Dendritic cell treated with granulocyte-macrophage colony-stimulating factor and Interleukin-4, amounts not matched to agents 40 ng/mL and 50 ng/mL, for 4 days (primary cell): ENCODE measurements at regions not wholly inside any gene's neighbourhood (a gene's known extent, or its start where the extent isn't known, plus 50 kb on each side); places are given as distances from the start of the nearest gene placed in this dataset.
"Not testable (repeated sequence)": the region's sequence is repeated elsewhere in the genome, so short reads cannot be mapped to it uniquely, and the experiment has no call there.

Source experiments
- H3K27ac Mint-ChIP-seq: one replicate; pipeline ENCODE4 v1.8.0; 2022; ENCODE audit warnings: mild to moderate bottlenecking, mixed read lengths
- H3K27me3 Mint-ChIP-seq: one replicate; pipeline ENCODE4 v1.8.0; 2022; ENCODE audit warnings: mild to moderate bottlenecking, mixed read lengths
- H3K36me3 Mint-ChIP-seq: one replicate; pipeline ENCODE4 v1.8.0; 2022; ENCODE audit warnings: low read depth, mixed read lengths
- H3K4me1 Mint-ChIP-seq: one replicate; pipeline ENCODE4 v1.8.0; 2022; ENCODE audit warnings: low read depth, mixed read lengths
- H3K4me3 Mint-ChIP-seq: one replicate; pipeline ENCODE4 v1.8.0; 2022; ENCODE audit warnings: mild to moderate bottlenecking, moderate library complexity, mixed read lengths
- H3K9me3 Mint-ChIP-seq: one replicate; pipeline ENCODE4 v1.8.0; 2022; ENCODE audit warnings: mixed read lengths
- intact Hi-C: fragments of 100-400 bp; cut with micrococcal nuclease; formaldehyde crosslinking; loops from one replicate; pipeline ENCODE4 v1.15.0; 2022

DNA sequence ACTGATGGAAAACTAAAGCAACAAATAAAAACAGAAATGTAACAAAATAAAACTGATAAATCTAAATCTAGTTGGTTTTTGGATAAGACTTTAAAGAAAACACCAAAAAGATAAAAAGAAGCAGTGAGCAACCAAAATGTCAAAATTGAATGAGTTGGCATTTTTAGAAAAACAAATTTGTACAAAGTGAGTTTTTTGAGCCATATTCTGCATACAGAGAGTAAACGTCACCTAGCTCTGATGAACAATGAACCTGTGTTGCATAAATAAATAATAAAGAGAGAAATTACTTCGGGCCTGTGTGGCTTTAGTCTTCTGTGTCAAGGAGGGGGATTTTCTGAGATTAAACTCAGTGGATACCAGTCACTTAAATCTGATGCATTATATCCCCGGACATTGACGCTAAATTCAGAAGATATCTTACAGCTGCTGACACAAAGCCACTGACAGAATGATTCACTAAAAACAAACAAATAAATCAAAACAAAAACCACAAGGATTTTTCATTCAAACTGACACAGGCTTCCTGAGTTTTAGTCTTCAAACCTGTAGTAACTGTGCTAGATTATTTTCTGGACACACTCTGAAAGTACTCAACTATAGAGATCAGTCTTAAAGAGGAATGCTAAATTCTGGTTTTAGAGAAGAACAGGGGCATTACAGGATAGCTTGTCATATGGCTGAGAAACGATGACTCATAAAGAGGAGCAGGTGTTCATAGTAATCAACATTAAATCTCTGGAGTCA is 403.5 kb upstream of the ST8SIA4 start:
- no peaks in the 10 kb centered on the region for H3K27me3 Mint-ChIP-seq
- no peak overlapping the region for H3K27ac Mint-ChIP-seq
- no peak overlapping the region for H3K4me3 Mint-ChIP-seq
- H3K4me1 Mint-ChIP-seq, result no peaks in the 10 kb centered on the region
- no peaks in the 10 kb centered on the region for H3K36me3 Mint-ChIP-seq
- intact Hi-C loops, result no loop called here
- no peaks in the 10 kb centered on the region for H3K9me3 Mint-ChIP-seq

DNA sequence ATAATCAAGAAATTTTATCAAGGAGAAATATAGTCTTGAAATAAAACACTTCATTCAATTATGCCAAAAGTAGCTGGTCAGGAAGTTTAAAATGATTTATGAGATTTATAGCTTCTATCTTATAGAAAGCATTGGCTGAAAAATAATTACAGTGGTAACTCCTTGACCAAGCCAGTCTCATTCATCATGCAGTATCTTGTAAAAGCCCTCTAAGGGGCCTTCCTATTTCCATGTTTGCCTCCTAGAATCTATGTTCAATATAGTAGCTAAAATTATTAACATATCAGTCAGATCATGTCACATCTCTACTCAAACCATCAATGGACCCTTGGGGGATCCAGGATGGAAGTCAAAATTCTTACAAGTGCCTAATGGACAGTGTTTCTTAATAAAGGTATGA is 393.4 kb upstream of the ST8SIA4 start:
- intact Hi-C loops, result no loop called here
- no peaks in the 10 kb centered on the region for H3K4me1 Mint-ChIP-seq
- no peaks in the 10 kb centered on the region for H3K27me3 Mint-ChIP-seq
- no peaks in the 10 kb centered on the region for H3K9me3 Mint-ChIP-seq
- H3K27ac Mint-ChIP-seq, result no peak overlapping the region
- no peak overlapping the region for H3K4me3 Mint-ChIP-seq
- H3K36me3 Mint-ChIP-seq, result no peaks in the 10 kb centered on the region

DNA sequence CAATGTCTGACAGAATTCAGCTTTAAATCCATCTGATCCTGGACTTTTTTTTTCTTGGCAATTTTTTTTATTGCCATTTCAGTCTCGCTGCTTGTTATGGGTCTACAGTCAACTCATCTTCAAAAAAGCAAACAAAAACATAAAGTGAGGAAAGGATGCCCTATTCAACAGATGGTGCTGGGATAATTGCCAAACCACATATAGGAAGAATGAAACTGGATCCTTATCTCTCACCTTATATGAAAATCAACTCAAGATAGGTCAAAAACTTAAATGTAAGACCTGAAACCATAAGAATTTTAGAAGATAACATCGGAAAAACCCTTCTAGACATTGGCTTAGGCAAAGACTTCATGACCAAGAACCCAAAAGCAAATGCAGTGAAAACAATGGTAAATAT is 389.1 kb upstream of the ST8SIA4 start:
- H3K27me3 Mint-ChIP-seq, result no peaks in the 10 kb centered on the region

DNA sequence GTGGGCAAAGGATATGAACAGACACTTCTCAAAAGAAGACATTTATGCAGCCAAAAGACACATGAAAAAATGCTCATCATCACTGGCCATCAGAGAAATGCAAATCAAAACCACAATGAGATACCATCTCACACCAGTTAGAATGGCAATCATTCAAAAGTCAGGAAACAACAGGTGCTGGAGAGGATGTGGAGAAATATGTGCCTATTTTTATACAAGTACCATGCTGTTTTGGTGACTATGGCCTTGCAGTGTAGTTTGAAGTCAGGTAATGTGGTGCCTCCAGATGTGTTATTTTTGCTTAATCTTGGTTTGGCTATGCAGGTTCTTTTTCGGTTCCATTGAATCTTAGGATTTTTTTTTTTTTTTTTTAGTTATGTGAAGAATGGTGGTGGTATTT is 387.7 kb upstream of the ST8SIA4 start:
- intact Hi-C loops, H3K27me3 Mint-ChIP-seq, H3K9me3 Mint-ChIP-seq, H3K4me1 Mint-ChIP-seq, H3K36me3 Mint-ChIP-seq, H3K27ac Mint-ChIP-seq, H3K4me3 Mint-ChIP-seq: not testable (repeated sequence)

More for the DNA sequence above, 389.1 kb upstream of the ST8SIA4 start:
- H3K4me3 Mint-ChIP-seq, result no peak overlapping the region
- H3K4me1 Mint-ChIP-seq, result no peaks in the 10 kb centered on the region
- intact Hi-C loops, result no loop called here
- H3K27ac Mint-ChIP-seq, result no peak overlapping the region
- H3K9me3 Mint-ChIP-seq, result no peaks in the 10 kb centered on the region
- no peaks in the 10 kb centered on the region for H3K36me3 Mint-ChIP-seq

DNA sequence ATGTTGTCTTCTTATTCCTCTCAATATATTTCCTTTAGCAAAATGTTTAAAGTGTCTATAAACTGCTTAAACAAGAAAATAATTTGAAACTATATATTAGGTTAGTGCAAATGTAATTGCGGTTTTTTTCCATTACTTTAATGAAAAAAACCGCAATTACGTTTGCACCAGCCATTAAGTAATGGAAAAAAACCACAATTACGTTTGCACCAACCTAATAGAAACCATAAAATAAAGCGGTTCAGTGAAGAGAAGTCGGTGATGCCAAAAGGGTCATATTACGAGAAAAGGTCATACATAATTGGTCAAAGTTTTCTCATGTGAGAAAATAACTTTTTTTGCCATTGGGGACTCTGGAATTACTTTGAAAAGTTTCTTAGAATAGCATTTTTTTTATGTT is 385.6 kb upstream of the ST8SIA4 start:
- Mint-ChIP-seq H3K36me3 (no peaks in the 10 kb centered on the region), H3K4me3 (no peak overlapping the region), H3K27ac (no peak overlapping the region), H3K27me3 (no peaks in the 10 kb centered on the region), H3K4me1 (no peaks in the 10 kb centered on the region), H3K9me3 (no peaks in the 10 kb centered on the region)
- intact Hi-C loops, result no loop called here

DNA sequence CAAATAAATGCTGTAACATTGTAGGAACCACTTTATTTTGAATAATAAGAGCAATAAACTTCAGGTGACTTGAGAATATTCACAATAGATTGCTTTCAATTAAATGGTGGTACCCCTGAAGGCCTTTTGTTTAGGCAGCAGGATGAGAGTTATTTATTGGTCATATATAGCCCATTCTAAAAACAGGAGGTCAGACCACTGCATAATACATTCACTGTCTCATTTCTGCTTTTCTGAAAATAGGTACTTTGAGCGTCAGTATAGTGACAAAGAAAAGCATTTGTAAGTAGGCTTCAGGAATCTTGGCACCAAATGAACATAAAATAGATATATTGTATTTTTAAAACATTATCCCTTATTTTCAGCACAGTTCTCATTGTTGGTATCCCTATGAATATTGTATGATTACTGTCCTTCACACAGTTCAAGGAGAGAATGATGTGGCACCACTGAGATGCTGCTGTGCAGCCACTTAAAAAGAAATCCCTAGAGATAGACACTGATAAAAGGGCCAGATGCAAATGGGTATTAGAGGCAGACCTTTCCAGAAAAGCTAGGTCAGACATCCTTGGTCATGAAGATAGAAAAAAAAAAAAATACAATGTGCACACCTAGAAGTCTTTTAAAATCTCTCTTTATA is 381.8 kb upstream of the ST8SIA4 start:
- intact Hi-C loops, result no loop called here
- Mint-ChIP-seq H3K36me3 (no peaks in the 10 kb centered on the region), H3K9me3 (no peaks in the 10 kb centered on the region), H3K4me1 (no peaks in the 10 kb centered on the region), H3K4me3 (no peak overlapping the region), H3K27me3 (no peaks in the 10 kb centered on the region), H3K27ac (no peak overlapping the region)

DNA sequence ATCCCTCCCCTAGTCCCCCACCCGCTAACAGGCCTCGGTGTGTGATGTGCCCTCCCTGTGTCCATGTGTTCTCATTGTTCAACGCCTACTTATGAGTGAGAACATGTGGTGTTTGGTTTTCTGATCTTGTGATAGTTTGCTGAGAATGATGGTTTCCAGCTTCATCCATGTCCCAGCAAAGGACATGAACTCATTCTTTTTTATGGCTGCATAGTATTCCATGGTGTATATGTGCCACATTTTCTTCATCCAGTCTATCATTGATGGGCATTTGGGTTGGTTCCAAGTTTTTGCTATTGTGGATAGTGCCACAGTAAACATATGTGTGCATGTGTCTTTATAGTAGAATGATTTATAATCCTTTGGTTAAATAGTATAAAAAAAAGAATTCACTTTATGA is 380.9 kb upstream of the ST8SIA4 start:
- intact Hi-C loops, H3K27ac Mint-ChIP-seq, H3K9me3 Mint-ChIP-seq, H3K4me3 Mint-ChIP-seq, H3K27me3 Mint-ChIP-seq, H3K36me3 Mint-ChIP-seq, H3K4me1 Mint-ChIP-seq: not testable (repeated sequence)

DNA sequence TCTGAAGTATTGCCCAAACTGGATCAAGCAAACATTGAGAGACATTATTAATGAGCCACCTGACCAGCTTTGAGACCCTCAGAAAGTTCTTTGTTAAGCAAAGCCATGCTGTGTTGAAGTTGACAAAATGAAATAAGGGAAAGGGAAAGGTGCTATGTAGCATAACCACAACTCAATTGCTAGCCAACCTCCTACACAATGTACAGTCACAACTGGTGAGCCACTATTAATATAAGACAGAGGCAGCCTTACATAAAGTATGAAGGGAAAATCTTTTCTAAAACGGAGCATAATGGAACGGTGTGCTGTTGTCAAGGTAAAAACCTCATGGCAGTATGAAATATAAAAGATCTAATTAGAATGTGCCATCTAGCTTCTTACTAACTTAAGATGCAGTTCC is 375.8 kb upstream of the ST8SIA4 start:
- Mint-ChIP-seq H3K36me3 (no peaks in the 10 kb centered on the region), H3K27me3 (no peaks in the 10 kb centered on the region), H3K27ac (no peak overlapping the region), H3K4me3 (no peak overlapping the region), H3K4me1 (no peaks in the 10 kb centered on the region), H3K9me3 (no peaks in the 10 kb centered on the region)
- intact Hi-C loops, result no loop called here

DNA sequence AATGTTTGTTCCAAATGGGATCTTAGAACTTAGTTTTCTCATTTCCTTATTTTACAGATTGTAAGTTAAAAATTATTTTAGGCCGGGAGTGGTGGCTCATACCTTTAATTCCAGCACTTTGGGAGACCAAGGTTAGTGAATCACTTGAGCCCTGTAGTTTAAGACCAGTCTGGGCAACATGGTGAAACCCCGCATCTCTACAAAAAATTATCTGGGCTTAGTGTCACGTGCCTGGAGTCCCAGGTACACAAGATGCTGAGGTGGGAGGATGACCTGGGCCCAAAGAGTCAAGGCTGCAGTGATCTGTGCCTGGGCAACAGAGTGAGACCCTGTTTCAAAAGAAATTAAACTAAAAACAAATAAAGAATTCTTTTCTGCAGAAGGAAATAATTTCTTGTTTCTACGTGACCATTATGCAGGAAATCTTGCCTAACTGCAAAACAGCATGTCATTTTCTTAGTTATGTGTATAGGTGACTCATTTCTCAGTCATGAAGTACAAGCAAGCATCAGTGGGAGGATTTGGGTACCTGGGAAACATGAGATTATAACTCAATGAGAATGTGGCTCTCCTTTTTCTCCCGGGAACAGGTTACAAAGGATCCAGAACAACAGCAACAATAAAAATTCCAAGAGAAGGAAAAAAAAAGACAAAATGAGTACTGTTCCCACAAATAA is 375.1 kb upstream of the ST8SIA4 start:
- intact Hi-C loops, result no loop called here
- Mint-ChIP-seq H3K27ac (no peak overlapping the region), H3K27me3 (no peaks in the 10 kb centered on the region), H3K9me3 (no peaks in the 10 kb centered on the region), H3K4me1 (no peaks in the 10 kb centered on the region), H3K36me3 (no peaks in the 10 kb centered on the region), H3K4me3 (no peak overlapping the region)

DNA sequence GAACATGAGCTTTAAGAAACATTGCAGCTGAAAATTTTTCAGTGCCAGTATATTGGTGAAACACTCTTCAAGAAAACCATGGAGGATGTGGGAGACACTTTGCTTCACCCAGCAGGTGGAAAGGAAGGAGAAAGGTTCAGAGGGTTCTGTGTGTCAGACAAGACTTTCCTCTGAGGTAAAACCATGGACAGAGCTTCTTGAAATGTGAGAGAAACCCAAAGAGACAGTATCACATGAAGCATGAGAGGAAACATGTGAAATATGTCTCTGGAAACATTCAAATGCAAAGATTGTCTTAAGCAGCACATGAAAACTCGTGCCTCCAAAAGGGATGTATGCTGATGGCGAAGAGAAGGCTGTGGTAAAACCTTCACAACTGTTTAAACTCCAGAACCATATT is 368.9 kb upstream of the ST8SIA4 start:
- intact Hi-C loops, result no loop called here

DNA sequence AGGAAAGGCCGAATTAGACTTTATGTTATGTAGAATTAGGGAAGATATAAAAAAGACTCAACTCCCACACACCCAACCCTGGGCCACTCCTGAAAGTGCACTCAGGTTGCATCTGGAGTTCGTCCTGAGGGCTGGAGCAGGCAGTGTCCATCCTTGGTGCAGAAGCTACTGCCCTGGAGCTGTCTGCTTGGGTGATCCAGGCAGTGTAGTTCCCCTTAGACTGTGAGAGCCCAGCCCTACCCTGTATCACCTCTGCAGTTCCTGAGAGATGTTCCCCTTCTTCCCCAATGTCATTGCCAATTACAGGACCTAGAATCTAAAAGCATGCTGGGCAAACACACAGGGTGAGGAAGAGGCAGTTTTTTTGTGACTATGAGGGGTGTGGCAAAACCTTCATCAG is 368.3 kb upstream of the ST8SIA4 start:
- intact Hi-C loops, result no loop called here
- no peak overlapping the region for H3K27ac Mint-ChIP-seq
- H3K27me3 Mint-ChIP-seq, result no peaks in the 10 kb centered on the region
- no peak overlapping the region for H3K4me3 Mint-ChIP-seq
- no peaks in the 10 kb centered on the region for H3K9me3 Mint-ChIP-seq
- H3K4me1 Mint-ChIP-seq, result no peaks in the 10 kb centered on the region
- no peaks in the 10 kb centered on the region for H3K36me3 Mint-ChIP-seq

More for the DNA sequence above, 368.9 kb upstream of the ST8SIA4 start:
- Mint-ChIP-seq H3K4me1 (no peaks in the 10 kb centered on the region), H3K4me3 (no peak overlapping the region), H3K36me3 (no peaks in the 10 kb centered on the region), H3K9me3 (no peaks in the 10 kb centered on the region), H3K27ac (no peak overlapping the region), H3K27me3 (no peaks in the 10 kb centered on the region)

DNA sequence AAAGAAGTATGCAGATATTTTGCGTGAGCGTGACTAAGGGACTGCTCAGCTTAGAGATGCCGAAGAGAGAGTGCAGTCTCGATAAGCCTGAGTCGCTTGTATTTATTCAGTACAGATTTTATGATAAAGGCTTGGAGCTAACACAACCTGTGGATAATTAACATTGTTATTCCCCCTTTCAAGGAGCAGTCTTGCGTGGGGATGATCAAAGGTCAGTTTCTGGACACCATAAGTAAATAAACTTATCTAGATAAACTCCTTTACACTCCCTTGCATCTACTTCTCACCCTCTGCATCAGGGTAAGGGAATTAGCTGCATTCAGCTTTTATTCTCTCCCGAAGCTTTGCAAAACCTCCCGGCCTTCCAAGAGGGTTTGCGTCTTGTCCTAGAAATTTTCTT is 357.8 kb upstream of the ST8SIA4 start:
- Mint-ChIP-seq H3K27ac (no peak overlapping the region), H3K9me3 (peaks cover 31% of the 10 kb centered on the region), H3K4me1 (no peaks in the 10 kb centered on the region)

DNA sequence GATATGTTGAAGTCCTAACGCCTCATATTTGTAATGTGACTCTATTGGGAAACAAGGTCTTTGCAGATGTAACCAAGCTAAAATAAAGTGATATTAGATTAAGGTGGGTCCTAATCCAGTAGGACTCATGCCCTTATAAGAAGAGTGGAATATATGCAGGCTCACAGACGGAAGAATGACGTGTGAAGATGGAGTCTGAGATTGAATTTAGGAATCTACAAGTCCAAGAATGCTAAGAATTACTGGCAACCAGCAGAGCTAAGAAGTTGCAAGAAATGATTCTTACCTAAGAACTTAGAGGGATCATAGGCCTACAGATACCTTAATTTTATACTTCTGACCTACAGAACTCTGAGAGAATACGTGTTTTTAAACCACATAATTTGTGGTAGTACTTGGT is 350.0 kb upstream of the ST8SIA4 start:
- Mint-ChIP-seq H3K36me3 (no peaks in the 10 kb centered on the region), H3K27me3 (no peaks in the 10 kb centered on the region), H3K4me1 (no peaks in the 10 kb centered on the region), H3K4me3 (no peak overlapping the region), H3K9me3 (peaks cover 13% of the 10 kb centered on the region), H3K27ac (no peak overlapping the region)
- intact Hi-C loops, result no loop called here

More for the DNA sequence above, 357.8 kb upstream of the ST8SIA4 start:
- Mint-ChIP-seq H3K36me3 (no peaks in the 10 kb centered on the region), H3K4me3 (no peak overlapping the region), H3K27me3 (no peaks in the 10 kb centered on the region)
- intact Hi-C loops, result no loop called here

DNA sequence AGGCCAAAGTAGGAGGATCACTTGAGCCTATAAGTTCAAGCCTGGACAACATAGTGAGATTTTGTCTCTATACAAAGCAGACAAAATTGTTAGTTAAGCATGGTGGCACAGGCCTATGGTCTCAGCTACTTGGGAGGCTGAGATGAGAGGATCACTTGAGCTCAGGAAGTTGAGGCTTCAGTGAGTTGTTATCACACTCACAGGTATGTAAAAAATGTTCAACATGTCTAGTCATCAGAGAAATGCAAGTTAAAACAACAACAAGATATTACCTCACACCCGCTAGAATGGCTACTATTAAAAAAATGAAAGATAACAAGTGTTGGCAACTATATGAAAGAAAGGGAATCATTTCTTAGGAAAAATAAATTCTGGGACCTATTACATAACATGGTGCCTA is 341.5 kb upstream of the ST8SIA4 start:
- Mint-ChIP-seq H3K27me3 (no peaks in the 10 kb centered on the region), H3K27ac (no peak overlapping the region), H3K4me3 (no peak overlapping the region), H3K4me1 (no peaks in the 10 kb centered on the region), H3K36me3 (no peaks in the 10 kb centered on the region), H3K9me3 (peaks cover 26% of the 10 kb centered on the region)
- intact Hi-C loops, result no loop called here
